ENCODE measurements at regions not wholly inside any gene's neighbourhood (a gene's known extent, or its start where the extent isn't known, plus 50 kb on each side); places are given as distances from the start of the nearest gene placed in this dataset.
"Not testable (repeated sequence)": the region's sequence is repeated elsewhere in the genome, so short reads cannot be mapped to it uniquely, and the experiment has no call there.

GRCh38 chr17:63265526-63265925 is 180.6 kb downstream of the CYB561 start:
- DNase-seq, result no peak

GRCh38 chr17:63267846-63268245 is 178.3 kb downstream of the CYB561 start:
- DNase-seq, result no peak

- no peak for DNase-seq
Observed at GRCh38 chr17:63268827-63269226, 177.3 kb downstream of the CYB561 start.

GRCh38 chr17:63270610-63271009 is 175.5 kb downstream of the CYB561 start:
- DNase-seq, result no peak

- DNase-seq, result no peak
Observed at GRCh38 chr17:63274146-63274545, 172.0 kb downstream of the CYB561 start.

- DNase-seq, result no peak
Observed at GRCh38 chr17:63275318-63275970, 170.7 kb downstream of the CYB561 start.

GRCh38 chr17:63275971-63276745 is 169.9 kb downstream of the CYB561 start:
- no peak for DNase-seq

- DNase-seq, result no peak
Observed at GRCh38 chr17:63276821-63277220, 169.3 kb downstream of the CYB561 start.

- no peak for DNase-seq
Observed at GRCh38 chr17:63277629-63278028, 168.5 kb downstream of the CYB561 start.

GRCh38 chr17:63278728-63279442 is 167.2 kb downstream of the CYB561 start:
- DNase-seq, result no peak

GRCh38 chr17:63279498-63280230 is 166.4 kb downstream of the CYB561 start:
- no peak for DNase-seq

- no peak for DNase-seq
Observed at GRCh38 chr17:63282455-63282854, 163.7 kb downstream of the CYB561 start.

- DNase-seq, result no peak
Observed at GRCh38 chr17:63285551-63285950, 160.6 kb downstream of the CYB561 start.

- DNase-seq, result no peak
Observed at GRCh38 chr17:63286254-63286653, 159.9 kb downstream of the CYB561 start.

GRCh38 chr17:63287006-63287405 is 159.1 kb downstream of the CYB561 start:
- not testable (repeated sequence) for DNase-seq

GRCh38 chr17:63289931-63290330 is 156.2 kb downstream of the CYB561 start:
- DNase-seq, result no peak

GRCh38 chr17:63290351-63290750 is 155.8 kb downstream of the CYB561 start:
- DNase-seq, result no peak

- no peak for DNase-seq
Observed at GRCh38 chr17:63290784-63291183, 155.3 kb downstream of the CYB561 start.

GRCh38 chr17:63291258-63291657 is 154.8 kb downstream of the CYB561 start:
- DNase-seq, result no peak

- no peak for DNase-seq
Observed at GRCh38 chr17:63292421-63292820, 153.7 kb downstream of the CYB561 start.

GRCh38 chr17:63293323-63294075 is 152.6 kb downstream of the CYB561 start:
- DNase-seq, result no peak

GRCh38 chr17:63294776-63295175 is 151.3 kb downstream of the CYB561 start:
- no peak for DNase-seq

All from hindlimb muscle (tissue), 1 donor.